Fibroblast of pulmonary artery (primary cell): ENCODE measurements at regions not wholly inside any gene's neighbourhood (a gene's known extent, or its start where the extent isn't known, plus 50 kb on each side); places are given as distances from the start of the nearest gene placed in this dataset.

ENCODE experiments used
- DNase-seq: peaks from one replicate; pipeline ENCODE4 v3.0.0-alpha.2; 2010; ENCODE audit warnings: low read depth
- H3K4me3 ChIP-seq: replicated peaks from 2 replicates; pipeline ENCODE4 v1.5.1; 2011; ENCODE audit warnings: low read depth, mild to moderate bottlenecking, control low read depth, low read length, moderate library complexity
- CTCF ChIP-seq: IDR thresholded peaks from 2 replicates; pipeline ENCODE4 v1.5.1; 2011; ENCODE audit warnings: mild to moderate bottlenecking, control low read depth, low read length, inconsistent platforms; ENCODE audit errors: missing control alignments

- no peak for DNase-seq
- no peak for TF ChIP-seq CTCF
- no peak overlapping the region for H3K4me3 ChIP-seq
Measured at GRCh38 chr2:239724851-239725550, 300.1 kb downstream of the NDUFA10 start.

GRCh38 chr2:239724194-239724849, 300.8 kb downstream of the NDUFA10 start:
- H3K4me3 ChIP-seq = no peak overlapping the region
- DNase-seq = no peak
- no peak for TF ChIP-seq CTCF

- TF ChIP-seq CTCF = no peak
- DNase-seq = no peak
- H3K4me3 ChIP-seq = no peak overlapping the region
Measured at GRCh38 chr2:239723486-239724193, 301.5 kb downstream of the NDUFA10 start.

GRCh38 chr2:239722760-239723470, 302.2 kb downstream of the NDUFA10 start:
- H3K4me3 ChIP-seq = no peak overlapping the region
- no peak for DNase-seq
- no peak for TF ChIP-seq CTCF

GRCh38 chr2:239721991-239722759, 303.0 kb downstream of the NDUFA10 start:
- no peak for TF ChIP-seq CTCF
- H3K4me3 ChIP-seq = no peak overlapping the region
- no peak for DNase-seq

GRCh38 chr2:239721531-239721930, 303.6 kb downstream of the NDUFA10 start:
- no peak for TF ChIP-seq CTCF
- H3K4me3 ChIP-seq = no peak overlapping the region
- DNase-seq = no peak
